B cell (primary cell): ENCODE measurements at regions not wholly inside any gene's neighbourhood (a gene's known extent, or its start where the extent isn't known, plus 50 kb on each side); places are given as distances from the start of the nearest gene placed in this dataset.

Experiments
- CTCF ChIP-seq: fragments of 200-600 bp; IDR thresholded peaks from one replicate; pipeline ENCODE4 v1.8.0; 2022; ENCODE audit warnings: antibody characterized with exemption, mild to moderate bottlenecking
- EZH2 ChIP-seq: IDR thresholded peaks from 2 replicates; pipeline ENCODE4 v1.6.1; 2012; ENCODE audit warnings: borderline replicate concordance, low read depth, mild to moderate bottlenecking, moderate library complexity, low read length; ENCODE audit not compliant: insufficient read depth, poor library complexity, severe bottlenecking

GRCh38 chr10:130834170-130834569, 477.4 kb downstream of the TCERG1L start:
- TF ChIP-seq CTCF (no peak), EZH2 (no peak)
